OCI-LY1 (cell line): ENCODE measurements at regions not wholly inside any gene's neighbourhood (a gene's known extent, or its start where the extent isn't known, plus 50 kb on each side); places are given as distances from the start of the nearest gene placed in this dataset.

Source experiments
- H2AFZ ChIP-seq: fragments of 200-600 bp; sonication (generic), shearing (Covaris generic); 2 replicates; pipeline ENCODE4 v1.6.0; 2014; ENCODE audit warnings: antibody characterized with exemption, mild to moderate bottlenecking, low read length
- H3F3A ChIP-seq: fragments of 200-600 bp; sonication (generic), shearing (Covaris generic); 2 replicates; pipeline ENCODE4 v1.6.0; 2014; ENCODE audit warnings: mild to moderate bottlenecking, antibody characterized with exemption, low read length, moderate library complexity; ENCODE audit not compliant: insufficient read depth
- H3K27ac ChIP-seq: fragments of 200-600 bp; sonication (generic); 2 replicates; pipeline ENCODE4 v1.5.1; 2014; ENCODE audit warnings: low read length, mixed run types, mild to moderate bottlenecking, low read depth; ENCODE audit not compliant: poor library complexity, severe bottlenecking
- H3K27me3 ChIP-seq: fragments of 200-600 bp; sonication (generic); 2 replicates; pipeline ENCODE4 v1.6.0; 2014; ENCODE audit warnings: antibody characterized with exemption, mild to moderate bottlenecking, low read length, moderate library complexity; ENCODE audit not compliant: insufficient read depth
- H3K36me3 ChIP-seq: fragments of 200-600 bp; sonication (generic); 2 replicates; pipeline ENCODE4 v1.6.1; 2014; ENCODE audit warnings: mild to moderate bottlenecking, antibody characterized with exemption, low read length, moderate library complexity, mixed read lengths; ENCODE audit not compliant: insufficient read depth
- H3K4me1 ChIP-seq: fragments of 200-600 bp; sonication (generic); 2 replicates; pipeline ENCODE4 v1.5.1; 2014; ENCODE audit warnings: mild to moderate bottlenecking, low read length, moderate library complexity; ENCODE audit not compliant: insufficient read depth, severe bottlenecking
- H3K4me2 ChIP-seq: fragments of 200-600 bp; sonication (generic), shearing (Covaris generic); 2 replicates; pipeline ENCODE4 v1.6.1; 2014; ENCODE audit warnings: low read length
- H3K4me3 ChIP-seq: fragments of 200-600 bp; sonication (generic); 2 replicates; pipeline ENCODE4 v1.5.1; 2014; ENCODE audit warnings: low read length, low read depth, mild to moderate bottlenecking, mixed read lengths; ENCODE audit not compliant: poor library complexity, severe bottlenecking
- H3K79me2 ChIP-seq: fragments of 200-600 bp; shearing (Covaris generic); 2 replicates; pipeline ENCODE4 v1.6.1; 2016; ENCODE audit warnings: mixed run types, low read length, mixed read lengths; ENCODE audit not compliant: insufficient read depth
- H3K9ac ChIP-seq: fragments of 200-600 bp; sonication (generic), shearing (Covaris generic); 2 replicates; pipeline ENCODE4 v1.6.1; 2014; ENCODE audit warnings: mild to moderate bottlenecking, low read length, mixed read lengths
- H3K9me2 ChIP-seq: fragments of 200-600 bp; sonication (generic), shearing (Covaris generic); 2 replicates; pipeline ENCODE4 v1.6.1; 2014; ENCODE audit warnings: low read depth, mild to moderate bottlenecking, low read length, mixed read lengths
- H3K9me3 ChIP-seq: fragments of 200-600 bp; shearing (Covaris generic); 2 replicates; pipeline ENCODE4 v1.6.1; 2014; ENCODE audit warnings: low read length, mixed read lengths
- H4K20me1 ChIP-seq: fragments of 200-600 bp; sonication (generic), shearing (Covaris generic); 2 replicates; pipeline ENCODE4 v1.6.0; 2016; ENCODE audit warnings: mild to moderate bottlenecking, low read length; ENCODE audit not compliant: insufficient read depth
- EZH2 ChIP-seq: fragments of 200-600 bp; sonication (generic), shearing (Covaris generic); IDR thresholded peaks from 2 replicates; pipeline ENCODE4 v1.8.0; 2017; ENCODE audit warnings: borderline replicate concordance, mixed run types, mild to moderate bottlenecking, antibody characterized with exemption, low read length, moderate library complexity, mixed read lengths
- TF ChIP-seq, protein P1 (sequence below): fragments of 200-600 bp; sonication (generic), shearing (Covaris generic); IDR thresholded peaks from 2 replicates; pipeline ENCODE4 v1.5.1; 2017; ENCODE audit warnings: mild to moderate bottlenecking, antibody characterized with exemption, low read length, moderate library complexity, mixed read lengths

DNA sequence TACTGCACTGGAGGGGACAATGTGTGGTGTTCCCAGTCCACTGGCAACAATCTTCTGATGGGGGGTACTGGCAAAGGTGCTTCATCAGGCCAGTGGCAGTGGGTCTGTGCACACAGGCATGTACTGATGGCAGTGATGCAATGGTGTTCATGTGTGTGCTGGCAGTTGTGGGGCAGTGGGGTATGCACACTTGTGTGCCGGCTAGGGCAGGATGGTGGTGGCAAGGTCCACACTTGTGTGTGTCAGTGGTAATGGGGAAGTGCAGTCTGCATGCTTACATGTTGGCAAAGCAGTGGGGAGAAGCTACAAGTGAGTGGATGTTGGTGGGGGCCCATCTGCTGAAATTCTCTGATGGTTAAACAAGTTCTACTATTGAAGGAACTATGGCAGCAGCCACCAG is 504.6 kb upstream of the ZNF462 start:
- Histone ChIP-seq H3K27me3 (no peaks in the 10 kb centered on the region), H3K4me1 (no peaks in the 10 kb centered on the region), H3K36me3 (no peaks in the 10 kb centered on the region), H3F3A (no peaks in the 10 kb centered on the region), H4K20me1 (no peaks in the 10 kb centered on the region), H3K9me2 (no peaks in the 10 kb centered on the region), H3K27ac (no peak overlapping the region), H3K4me3 (no peak overlapping the region), H3K79me2 (no peaks in the 10 kb centered on the region), H3K9me3 (no peaks in the 10 kb centered on the region), H2AFZ (no peak overlapping the region), H3K9ac (no peak overlapping the region), H3K4me2 (no peak overlapping the region)
- TF ChIP-seq, protein P1, sequence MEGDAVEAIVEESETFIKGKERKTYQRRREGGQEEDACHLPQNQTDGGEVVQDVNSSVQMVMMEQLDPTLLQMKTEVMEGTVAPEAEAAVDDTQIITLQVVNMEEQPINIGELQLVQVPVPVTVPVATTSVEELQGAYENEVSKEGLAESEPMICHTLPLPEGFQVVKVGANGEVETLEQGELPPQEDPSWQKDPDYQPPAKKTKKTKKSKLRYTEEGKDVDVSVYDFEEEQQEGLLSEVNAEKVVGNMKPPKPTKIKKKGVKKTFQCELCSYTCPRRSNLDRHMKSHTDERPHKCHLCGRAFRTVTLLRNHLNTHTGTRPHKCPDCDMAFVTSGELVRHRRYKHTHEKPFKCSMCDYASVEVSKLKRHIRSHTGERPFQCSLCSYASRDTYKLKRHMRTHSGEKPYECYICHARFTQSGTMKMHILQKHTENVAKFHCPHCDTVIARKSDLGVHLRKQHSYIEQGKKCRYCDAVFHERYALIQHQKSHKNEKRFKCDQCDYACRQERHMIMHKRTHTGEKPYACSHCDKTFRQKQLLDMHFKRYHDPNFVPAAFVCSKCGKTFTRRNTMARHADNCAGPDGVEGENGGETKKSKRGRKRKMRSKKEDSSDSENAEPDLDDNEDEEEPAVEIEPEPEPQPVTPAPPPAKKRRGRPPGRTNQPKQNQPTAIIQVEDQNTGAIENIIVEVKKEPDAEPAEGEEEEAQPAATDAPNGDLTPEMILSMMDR = no peak
- no peak for TF ChIP-seq EZH2

DNA sequence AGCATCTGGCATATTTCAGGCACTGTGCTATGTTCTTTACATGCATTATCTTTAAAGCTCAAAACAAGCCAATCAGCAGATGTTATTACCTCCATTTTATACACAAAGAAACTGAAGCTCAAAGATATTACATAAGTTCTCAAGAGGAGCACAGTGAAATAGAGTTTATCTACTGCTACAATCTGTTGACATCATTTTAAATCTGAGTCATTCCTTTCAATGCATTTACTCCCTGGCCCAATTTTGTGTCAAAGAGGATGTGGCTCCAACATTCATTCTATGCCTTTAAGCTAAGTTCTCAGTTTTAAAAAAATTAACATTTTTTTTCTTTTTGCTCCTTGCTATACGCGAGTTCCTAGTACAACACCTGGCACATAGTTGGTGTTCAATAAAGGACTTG is 486.3 kb upstream of the ZNF462 start:
- no peaks in the 10 kb centered on the region for H3K9me2 ChIP-seq
- H3F3A ChIP-seq = no peaks in the 10 kb centered on the region
- TF ChIP-seq EZH2 = no peak
- TF ChIP-seq, protein P1 = no peak
- no peak overlapping the region for H3K27ac ChIP-seq
- no peak overlapping the region for H3K4me3 ChIP-seq
- H3K4me2 ChIP-seq = no peak overlapping the region
- no peaks in the 10 kb centered on the region for H3K4me1 ChIP-seq
- H4K20me1 ChIP-seq = no peaks in the 10 kb centered on the region
- no peaks in the 10 kb centered on the region for H3K79me2 ChIP-seq
- H3K9ac ChIP-seq = no peak overlapping the region
- no peak overlapping the region for H2AFZ ChIP-seq
- no peaks in the 10 kb centered on the region for H3K9me3 ChIP-seq
- no peaks in the 10 kb centered on the region for H3K36me3 ChIP-seq
- no peaks in the 10 kb centered on the region for H3K27me3 ChIP-seq

DNA sequence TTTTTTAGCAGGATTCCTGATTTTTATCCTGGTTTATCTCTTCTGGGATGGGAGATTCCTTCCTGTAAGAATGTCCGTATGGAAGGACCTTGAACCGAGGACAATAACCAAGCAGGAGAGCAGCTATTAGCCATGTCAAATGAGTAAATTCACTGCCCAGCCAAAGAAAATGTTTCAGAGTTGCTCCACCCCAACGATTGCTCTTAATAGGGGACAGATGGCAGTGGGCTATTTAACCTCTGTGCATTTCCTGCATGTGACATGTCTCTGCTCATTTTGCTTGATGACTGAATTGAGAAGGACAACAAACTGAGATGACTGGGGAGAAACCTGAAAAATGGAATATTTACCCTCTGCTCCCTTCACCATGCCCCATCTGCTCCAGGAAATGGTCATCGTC is 479.9 kb upstream of the ZNF462 start:
- H3K27ac ChIP-seq = no peak overlapping the region
- no peaks in the 10 kb centered on the region for H3K36me3 ChIP-seq
- no peak for TF ChIP-seq EZH2
- TF ChIP-seq, protein P1 = no peak
- no peak overlapping the region for H3K4me2 ChIP-seq
- H3K9ac ChIP-seq = no peak overlapping the region
- H3K9me2 ChIP-seq = no peaks in the 10 kb centered on the region
- H3K27me3 ChIP-seq = no peaks in the 10 kb centered on the region
- no peak overlapping the region for H3K4me3 ChIP-seq
- H3F3A ChIP-seq = no peaks in the 10 kb centered on the region
- no peaks in the 10 kb centered on the region for H4K20me1 ChIP-seq
- no peaks in the 10 kb centered on the region for H3K4me1 ChIP-seq
- H2AFZ ChIP-seq = no peak overlapping the region
- H3K9me3 ChIP-seq = no peaks in the 10 kb centered on the region
- H3K79me2 ChIP-seq = no peaks in the 10 kb centered on the region
